ENCODE measurements at regions not wholly inside any gene's neighbourhood (a gene's known extent, or its start where the extent isn't known, plus 50 kb on each side); places are given as distances from the start of the nearest gene placed in this dataset.

- peaks cover 8 to 59% (median 21%) of the 10 kb centered on the region in 9 donors for H3K9me3 Mint-ChIP-seq
- H3K27ac Mint-ChIP-seq: no peak overlapping the region
- peaks cover 0 to 20% (median 0%) of the 10 kb centered on the region in 3 donors for H3K36me3 Mint-ChIP-seq
- DNase-seq (no peak), ATAC-seq (no peak)
- H3K4me1 Mint-ChIP-seq: no peaks in the 10 kb centered on the region
- no peak overlapping the region for H3K4me3 Mint-ChIP-seq
- POLR2A ChIA-PET: no interaction called here
- peaks cover 1 to 40% (median 4%) of the 10 kb centered on the region in 5 donors for H3K27me3 Mint-ChIP-seq
Measured at GRCh38 chr22:47437636-47438035, 675.2 kb downstream of the TBC1D22A start.

- H3K27ac Mint-ChIP-seq: no peak overlapping the region
- POLR2A ChIA-PET: no interaction called here
- ATAC-seq: no peak
- H3K36me3 Mint-ChIP-seq: peaks cover 0 to 16% (median 0%) of the 10 kb centered on the region in 3 donors
- peaks cover 1 to 40% (median 4%) of the 10 kb centered on the region in 5 donors for H3K27me3 Mint-ChIP-seq
- H3K9me3 Mint-ChIP-seq: peaks cover 6 to 54% (median 16%) of the 10 kb centered on the region in 9 donors
- H3K4me3 Mint-ChIP-seq: no peak overlapping the region
- no peaks in the 10 kb centered on the region for H3K4me1 Mint-ChIP-seq
- no peak for DNase-seq
Measured at GRCh38 chr22:47437110-47437509, 674.7 kb downstream of the TBC1D22A start.

GRCh38 chr22:47435826-47436225, 673.4 kb downstream of the TBC1D22A start:
- POLR2A ChIA-PET: no interaction called here
- no peak overlapping the region for H3K4me3 Mint-ChIP-seq
- peaks cover 0 to 10% (median 0%) of the 10 kb centered on the region in 3 donors for H3K36me3 Mint-ChIP-seq
- DNase-seq (no peak), ATAC-seq (no peak)
- peaks cover 4 to 42% (median 11%) of the 10 kb centered on the region in 9 donors for H3K9me3 Mint-ChIP-seq
- peaks cover 1 to 40% (median 4%) of the 10 kb centered on the region in 5 donors for H3K27me3 Mint-ChIP-seq
- H3K4me1 Mint-ChIP-seq: no peaks in the 10 kb centered on the region
- no peak overlapping the region for H3K27ac Mint-ChIP-seq

GRCh38 chr22:47435204-47435487, 672.7 kb downstream of the TBC1D22A start:
- Mint-ChIP-seq H3K27me3 (peaks cover 1 to 40% (median 4%) of the 10 kb centered on the region in 5 donors), H3K36me3 (peaks cover 0 to 3% (median 0%) of the 10 kb centered on the region in 3 donors), H3K4me3 (no peak overlapping the region), H3K4me1 (no peaks in the 10 kb centered on the region), H3K27ac (no peak overlapping the region), H3K9me3 (peaks cover 2 to 37% (median 8%) of the 10 kb centered on the region in 9 donors)
- DNase-seq (no peak), ATAC-seq (no peak)
- POLR2A ChIA-PET: no interaction called here

- no peaks in the 10 kb centered on the region for H3K36me3 Mint-ChIP-seq
- POLR2A ChIA-PET: no interaction called here
- H3K9me3 Mint-ChIP-seq: peaks cover 0 to 37% (median 8%) of the 10 kb centered on the region in 9 donors
- H3K4me3 Mint-ChIP-seq: no peak overlapping the region
- no peak overlapping the region for H3K27ac Mint-ChIP-seq
- no peaks in the 10 kb centered on the region for H3K4me1 Mint-ChIP-seq
- H3K27me3 Mint-ChIP-seq: peaks cover 1 to 40% (median 6%) of the 10 kb centered on the region in 5 donors
- ATAC-seq (no peak), DNase-seq (no peak)
Measured at GRCh38 chr22:47434336-47435203, 672.1 kb downstream of the TBC1D22A start.

- POLR2A ChIA-PET: no interaction called here
- DNase-seq (no peak), ATAC-seq (no peak)
- H3K4me1 Mint-ChIP-seq: no peaks in the 10 kb centered on the region
- peaks cover 0 to 36% (median 10%) of the 10 kb centered on the region in 9 donors for H3K9me3 Mint-ChIP-seq
- no peak overlapping the region for H3K4me3 Mint-ChIP-seq
- H3K27ac Mint-ChIP-seq: no peak overlapping the region
- H3K27me3 Mint-ChIP-seq: peaks cover 1 to 40% (median 6%) of the 10 kb centered on the region in 5 donors
- no peaks in the 10 kb centered on the region for H3K36me3 Mint-ChIP-seq
Measured at GRCh38 chr22:47433627-47434026, 671.2 kb downstream of the TBC1D22A start.

- Mint-ChIP-seq H3K36me3 (no peaks in the 10 kb centered on the region), H3K27me3 (peaks cover 1 to 31% (median 4%) of the 10 kb centered on the region in 5 donors), H3K9me3 (peaks cover 0 to 35% (median 12%) of the 10 kb centered on the region in 9 donors), H3K27ac (no peak overlapping the region), H3K4me1 (no peaks in the 10 kb centered on the region), H3K4me3 (no peak overlapping the region)
- POLR2A ChIA-PET: no interaction called here
- DNase-seq (no peak), ATAC-seq (no peak)
Measured at GRCh38 chr22:47432683-47433082, 670.2 kb downstream of the TBC1D22A start.

GRCh38 chr22:47423861-47424820, 661.7 kb downstream of the TBC1D22A start:
- Mint-ChIP-seq H3K9me3 (peaks cover 0 to 13% (median 2%) of the 10 kb centered on the region in 9 donors), H3K27me3 (peaks cover 8 to 46% (median 27%) of the 10 kb centered on the region in 5 donors), H3K4me1 (no peaks in the 10 kb centered on the region), H3K4me3 (no peak overlapping the region), H3K27ac (no peak overlapping the region), H3K36me3 (no peaks in the 10 kb centered on the region)
- POLR2A ChIA-PET: no interaction called here
- DNase-seq (no peak), ATAC-seq (no peak)

GRCh38 chr22:47423266-47423665, 660.8 kb downstream of the TBC1D22A start:
- POLR2A ChIA-PET: no interaction called here
- H3K27me3 Mint-ChIP-seq: peaks cover 8 to 46% (median 27%) of the 10 kb centered on the region in 5 donors

GRCh38 chr22:47422736-47423135, 660.3 kb downstream of the TBC1D22A start:
- DNase-seq (no peak), ATAC-seq (no peak)
- H3K27me3 Mint-ChIP-seq: peaks cover 8 to 46% (median 27%) of the 10 kb centered on the region in 5 donors
- H3K4me3 Mint-ChIP-seq: no peak overlapping the region
- H3K27ac Mint-ChIP-seq: no peak overlapping the region
- POLR2A ChIA-PET: no interaction called here
- H3K36me3 Mint-ChIP-seq: no peaks in the 10 kb centered on the region
- no peaks in the 10 kb centered on the region for H3K4me1 Mint-ChIP-seq
- H3K9me3 Mint-ChIP-seq: peaks cover 0 to 6% (median 0%) of the 10 kb centered on the region in 9 donors

More at GRCh38 chr22:47423266-47423665, 660.8 kb downstream of the TBC1D22A start:
- peaks cover 0 to 8% (median 0%) of the 10 kb centered on the region in 9 donors for H3K9me3 Mint-ChIP-seq
- no peaks in the 10 kb centered on the region for H3K4me1 Mint-ChIP-seq
- no peak overlapping the region for H3K4me3 Mint-ChIP-seq
- DNase-seq (no peak), ATAC-seq (no peak)
- H3K36me3 Mint-ChIP-seq: no peaks in the 10 kb centered on the region
- H3K27ac Mint-ChIP-seq: no peak overlapping the region

GRCh38 chr22:47421846-47422245, 659.4 kb downstream of the TBC1D22A start:
- Mint-ChIP-seq H3K36me3 (no peaks in the 10 kb centered on the region), H3K4me1 (no peaks in the 10 kb centered on the region), H3K27me3 (peaks cover 8 to 46% (median 23%) of the 10 kb centered on the region in 5 donors), H3K27ac (no peak overlapping the region), H3K9me3 (peaks cover 0 to 6% (median 5%) of the 10 kb centered on the region in 9 donors), H3K4me3 (no peak overlapping the region)
- DNase-seq: no peak
- ATAC-seq: no peak
- POLR2A ChIA-PET: no interaction called here

- DNase-seq (no peak), ATAC-seq (no peak)
- Mint-ChIP-seq H3K4me3 (no peak overlapping the region), H3K36me3 (no peaks in the 10 kb centered on the region), H3K4me1 (no peaks in the 10 kb centered on the region), H3K9me3 (peaks cover 0 to 21% (median 5%) of the 10 kb centered on the region in 9 donors), H3K27me3 (peaks cover 7 to 41% (median 23%) of the 10 kb centered on the region in 5 donors), H3K27ac (no peak overlapping the region)
- POLR2A ChIA-PET: no interaction called here
Measured at GRCh38 chr22:47420211-47420610, 657.8 kb downstream of the TBC1D22A start.

GRCh38 chr22:47419239-47419638, 656.8 kb downstream of the TBC1D22A start:
- Mint-ChIP-seq H3K4me1 (no peaks in the 10 kb centered on the region), H3K36me3 (no peaks in the 10 kb centered on the region), H3K4me3 (no peak overlapping the region), H3K9me3 (peaks cover 0 to 21% (median 5%) of the 10 kb centered on the region in 9 donors), H3K27me3 (peaks cover 7 to 37% (median 23%) of the 10 kb centered on the region in 5 donors), H3K27ac (no peak overlapping the region)
- ATAC-seq (no peak), DNase-seq (no peak)
- POLR2A ChIA-PET: no interaction called here

Measured in naive thymus-derived CD8-positive, alpha-beta T cell (primary cell).